Activated gamma-delta T cell treated with anti-CD3 and anti-CD28 coated beads, Interleukin-2, amount 50 U/mL, for 16 hours (primary cell): ENCODE measurements at regions not wholly inside any gene's neighbourhood (a gene's known extent, or its start where the extent isn't known, plus 50 kb on each side); places are given as distances from the start of the nearest gene placed in this dataset.
A peak's percentile ranks its signal among the peaks of the same experiment; 100 is the strongest.
"Not testable (repeated sequence)": the region's sequence is repeated elsewhere in the genome, so short reads cannot be mapped to it uniquely, and the experiment has no call there.

ENCODE experiments used
- DNase-seq: peaks from one replicate; pipeline ENCODE4 v3.0.0-alpha.2; 2020; ENCODE audit warnings: low read depth

DNA sequence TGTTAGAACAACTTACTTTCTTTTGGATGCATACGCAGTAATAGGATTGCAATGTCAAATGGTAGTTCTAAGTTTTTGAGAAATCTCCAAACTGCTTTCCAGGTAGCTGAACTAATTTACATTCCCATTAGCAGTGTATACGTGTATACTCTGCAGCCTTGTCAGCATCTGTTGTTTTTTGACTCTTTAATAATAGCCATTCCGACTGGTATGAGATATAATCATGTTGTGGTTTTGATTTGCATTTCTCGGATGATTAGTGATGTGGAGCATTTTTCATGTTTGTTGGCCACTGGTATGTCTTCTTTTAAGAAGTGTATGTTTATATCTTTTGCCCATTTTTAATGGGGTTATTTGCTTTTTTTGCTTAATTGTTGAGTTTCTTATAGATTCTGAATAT lies 76.9 kb upstream of the HNRNPA1L2 start:
- DNase-seq: not testable (repeated sequence)

DNA sequence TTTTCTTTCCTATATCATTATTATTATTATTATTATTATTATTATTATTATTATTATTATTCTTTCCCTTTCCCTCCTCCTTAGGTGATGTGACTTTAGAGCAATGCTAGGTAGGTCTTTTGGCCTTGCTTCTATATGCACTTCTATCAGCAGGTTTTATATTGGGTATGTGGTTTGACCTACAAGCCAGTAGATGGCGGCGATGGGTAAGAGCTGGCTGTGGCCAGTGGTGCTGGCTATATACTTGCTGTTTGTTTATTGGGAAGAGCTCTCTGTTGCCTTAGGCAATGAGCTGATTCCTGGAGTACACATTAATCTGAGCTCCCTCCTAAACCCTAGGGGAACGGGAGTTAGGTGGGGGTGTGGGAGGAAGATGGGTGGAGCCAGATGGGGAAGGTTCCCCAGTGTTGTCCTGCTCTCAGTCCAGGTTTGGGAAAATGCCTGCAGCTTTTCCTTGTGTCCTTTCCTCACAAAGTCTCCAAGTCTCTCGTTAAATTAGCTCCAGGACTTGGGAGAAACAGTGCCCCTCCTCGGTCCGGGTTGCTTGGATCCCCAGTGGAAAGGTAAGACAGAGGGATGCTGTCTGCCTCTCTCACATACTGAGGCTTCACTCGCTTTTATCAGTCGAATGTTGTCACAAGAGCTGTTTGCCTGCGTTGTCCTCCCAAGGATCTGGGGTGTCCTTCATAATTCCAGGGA lies 72.2 kb upstream of the HNRNPA1L2 start:
- peak; percentile 0 for DNase-seq

GRCh38 chr13:52571163-52571562 lies 71.1 kb upstream of the HNRNPA1L2 start:
- not testable (repeated sequence) for DNase-seq

DNA sequence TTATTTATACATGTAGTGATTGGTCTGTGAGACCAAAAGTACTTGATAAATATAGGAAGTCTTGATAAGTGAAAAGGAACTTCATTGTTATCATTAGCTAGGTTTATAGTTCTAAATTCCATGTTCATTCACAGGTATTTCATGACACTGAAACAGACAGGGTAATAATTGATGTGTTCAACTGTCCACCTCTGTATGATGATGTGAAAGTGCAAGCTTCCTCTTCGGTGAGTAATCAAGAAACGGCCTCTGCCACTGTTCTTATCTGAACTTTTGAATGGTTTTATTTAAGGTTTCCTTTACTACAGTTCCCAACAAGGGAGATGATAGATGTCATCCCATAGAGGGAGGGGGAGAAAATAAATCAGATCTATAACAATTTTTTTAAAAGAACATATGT lies 59.3 kb upstream of the HNRNPA1L2 start:
- not testable (repeated sequence) for DNase-seq
